Breast epithelium (tissue), 4 donors: ENCODE measurements at regions not wholly inside any gene's neighbourhood (a gene's known extent, or its start where the extent isn't known, plus 50 kb on each side); places are given as distances from the start of the nearest gene placed in this dataset.

Experiments used
- DNase-seq, 2 donors: peaks; one replicate each; pipeline ENCODE4 v3.0.0-alpha.2; 2019; ENCODE audit warnings: low spot score in 2 of 2
- H3K27ac ChIP-seq, 2 donors: fragments of 200-600 bp; sonication (generic) in 1 of 2; one replicate each; pipeline ENCODE4 v1.5.1; 2016 to 2019; ENCODE audit warnings: mild to moderate bottlenecking in 1 of 2
- H3K27me3 ChIP-seq, 2 donors: fragments of 200-600 bp; sonication (generic) in 1 of 2; one replicate each; pipeline versions ENCODE4 v1.5.1 to v1.6.0; 2017 to 2019; ENCODE audit warnings: control low read depth in 1 of 2, mild to moderate bottlenecking in 1 of 2
- H3K36me3 ChIP-seq: fragments of 200-600 bp; one replicate; pipeline ENCODE4 v1.5.1; 2019
- H3K4me1 ChIP-seq, 2 donors: fragments of 200-600 bp; sonication (generic); one replicate each; pipeline ENCODE4 v1.5.1; 2016 to 2019; ENCODE audit warnings: control low read depth in 1 of 2
- H3K4me3 ChIP-seq, 3 donors: fragments of 200-600 bp; sonication (generic); 1 replicate in 2 of 3; 2 replicates in 1 of 3; pipeline ENCODE4 v1.5.1; 2016 to 2019; ENCODE audit warnings: mild to moderate bottlenecking in 3 of 3, moderate library complexity in 2 of 3
- H3K9me3 ChIP-seq, 2 donors: fragments of 200-600 bp; sonication (generic) in 1 of 2; one replicate each; pipeline ENCODE4 v1.5.1; 2016 to 2019; ENCODE audit warnings: control low read depth in 1 of 2
- POLR2A ChIP-seq: fragments of 450-650 bp; IDR thresholded peaks from one replicate; pipeline ENCODE4 v1.6.1; 2016; ENCODE audit warnings: antibody characterized with exemption, mild to moderate bottlenecking, moderate library complexity
- POLR2AphosphoS5 ChIP-seq, 3 donors: sonication (generic); formaldehyde crosslinking; IDR thresholded peaks; one replicate each; pipeline ENCODE4 v1.6.1; 2017; ENCODE audit warnings: antibody characterized with exemption in 3 of 3
- intact Hi-C: fragments of 100-400 bp; cut with DNase I; formaldehyde crosslinking; loops from one replicate; pipeline ENCODE4 v1.15.1; 2023; ENCODE audit warnings: low total_unique reads
- TF ChIP-seq, protein P1 (sequence below), 3 donors: fragments of 450-650 bp; IDR thresholded peaks; one replicate each; pipeline ENCODE4 v1.5.1; 2016 to 2017; ENCODE audit warnings: antibody characterized with exemption in 3 of 3, mild to moderate bottlenecking in 3 of 3, moderate library complexity in 3 of 3

DNA sequence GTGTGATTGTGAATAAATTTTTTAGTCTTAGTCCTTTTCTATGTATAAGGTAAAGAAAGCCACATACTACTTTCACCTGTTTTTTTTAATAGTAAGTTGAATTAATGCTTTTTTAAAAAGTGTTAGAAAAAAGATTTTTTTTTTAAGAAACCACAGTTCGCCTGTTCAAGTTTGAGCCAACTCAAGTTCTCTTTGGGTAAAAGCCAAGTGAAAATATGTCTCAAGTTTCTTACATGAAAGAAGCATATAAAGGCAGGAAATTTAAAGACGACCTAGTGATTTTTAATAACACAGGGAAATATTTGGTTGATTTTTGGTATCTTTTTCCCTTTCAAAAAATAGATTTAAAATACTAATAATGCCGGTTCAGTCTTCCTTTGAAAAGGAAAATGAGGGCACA is 369.9 kb upstream of the NR3C2 start:
- TF ChIP-seq POLR2A, result no peak
- TF ChIP-seq, protein P1, sequence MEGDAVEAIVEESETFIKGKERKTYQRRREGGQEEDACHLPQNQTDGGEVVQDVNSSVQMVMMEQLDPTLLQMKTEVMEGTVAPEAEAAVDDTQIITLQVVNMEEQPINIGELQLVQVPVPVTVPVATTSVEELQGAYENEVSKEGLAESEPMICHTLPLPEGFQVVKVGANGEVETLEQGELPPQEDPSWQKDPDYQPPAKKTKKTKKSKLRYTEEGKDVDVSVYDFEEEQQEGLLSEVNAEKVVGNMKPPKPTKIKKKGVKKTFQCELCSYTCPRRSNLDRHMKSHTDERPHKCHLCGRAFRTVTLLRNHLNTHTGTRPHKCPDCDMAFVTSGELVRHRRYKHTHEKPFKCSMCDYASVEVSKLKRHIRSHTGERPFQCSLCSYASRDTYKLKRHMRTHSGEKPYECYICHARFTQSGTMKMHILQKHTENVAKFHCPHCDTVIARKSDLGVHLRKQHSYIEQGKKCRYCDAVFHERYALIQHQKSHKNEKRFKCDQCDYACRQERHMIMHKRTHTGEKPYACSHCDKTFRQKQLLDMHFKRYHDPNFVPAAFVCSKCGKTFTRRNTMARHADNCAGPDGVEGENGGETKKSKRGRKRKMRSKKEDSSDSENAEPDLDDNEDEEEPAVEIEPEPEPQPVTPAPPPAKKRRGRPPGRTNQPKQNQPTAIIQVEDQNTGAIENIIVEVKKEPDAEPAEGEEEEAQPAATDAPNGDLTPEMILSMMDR (IDR thresholded peaks at IDR 0.05), result no peak
- TF ChIP-seq POLR2AphosphoS5 (IDR thresholded peaks at IDR 0.05), result no peak
- intact Hi-C loops, result no loop called here

DNA sequence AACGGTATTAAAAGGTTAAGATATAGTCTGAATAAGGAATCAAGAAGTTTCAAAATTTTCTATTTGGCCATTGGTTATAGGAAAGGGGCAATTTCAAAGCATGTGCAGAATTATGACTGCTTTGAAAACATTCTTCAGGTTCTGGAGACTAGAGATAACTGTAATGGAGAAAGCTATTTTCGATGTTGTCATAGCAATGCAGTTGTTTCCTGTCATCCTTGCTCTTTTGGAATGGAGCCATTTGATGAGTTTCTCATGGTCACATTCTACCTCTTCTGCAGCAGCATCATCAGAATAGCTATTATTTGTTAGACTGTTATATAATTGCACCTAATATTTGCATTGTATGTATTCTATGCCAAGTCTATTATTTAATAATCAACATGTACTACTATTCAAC is 368.2 kb upstream of the NR3C2 start:
- Histone ChIP-seq H3K4me3 (no peak overlapping the region), H3K9me3 (no peaks in the 10 kb centered on the region), H3K36me3 (no peaks in the 10 kb centered on the region), H3K27me3 (no peaks in the 10 kb centered on the region), H3K27ac (no peak overlapping the region), H3K4me1 (no peaks in the 10 kb centered on the region)
- TF ChIP-seq, protein P1 (IDR thresholded peaks at IDR 0.05), result no peak
- DNase-seq, result no peak
- intact Hi-C loops, result no loop called here

More for the DNA sequence above, 369.9 kb upstream of the NR3C2 start:
- no peak for DNase-seq
- Histone ChIP-seq H3K4me3 (no peak overlapping the region), H3K4me1 (no peaks in the 10 kb centered on the region), H3K36me3 (no peaks in the 10 kb centered on the region), H3K27ac (no peak overlapping the region), H3K9me3 (no peaks in the 10 kb centered on the region), H3K27me3 (no peaks in the 10 kb centered on the region)

DNA sequence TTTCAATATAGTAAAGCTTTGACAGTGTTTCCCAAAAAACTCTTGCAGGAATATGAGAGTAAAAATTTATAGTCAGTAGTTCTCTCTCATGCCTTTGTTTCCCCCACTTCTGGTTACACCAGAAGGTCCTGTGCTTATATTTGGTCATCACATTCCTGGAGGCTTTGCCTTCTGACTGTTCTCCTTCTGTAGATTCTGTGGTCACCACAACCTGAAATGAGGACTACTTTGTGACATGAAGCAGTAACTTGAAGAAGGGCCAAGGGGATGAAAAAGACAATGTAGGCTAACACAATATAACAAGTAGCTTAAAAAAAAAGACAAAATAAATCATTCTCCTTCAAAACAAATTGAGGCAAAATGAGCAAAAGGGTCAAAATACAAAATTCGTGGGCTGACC is 366.2 kb upstream of the NR3C2 start:
- TF ChIP-seq, protein P1 (IDR thresholded peaks at IDR 0.05), result no peak
- no peak for TF ChIP-seq POLR2A
- no peak for TF ChIP-seq POLR2AphosphoS5 (IDR thresholded peaks at IDR 0.05)
- Histone ChIP-seq H3K4me1 (no peaks in the 10 kb centered on the region), H3K4me3 (no peak overlapping the region), H3K27ac (no peak overlapping the region), H3K9me3 (no peaks in the 10 kb centered on the region), H3K27me3 (no peaks in the 10 kb centered on the region), H3K36me3 (no peaks in the 10 kb centered on the region)
- intact Hi-C loops, result no loop called here
- no peak for DNase-seq

DNA sequence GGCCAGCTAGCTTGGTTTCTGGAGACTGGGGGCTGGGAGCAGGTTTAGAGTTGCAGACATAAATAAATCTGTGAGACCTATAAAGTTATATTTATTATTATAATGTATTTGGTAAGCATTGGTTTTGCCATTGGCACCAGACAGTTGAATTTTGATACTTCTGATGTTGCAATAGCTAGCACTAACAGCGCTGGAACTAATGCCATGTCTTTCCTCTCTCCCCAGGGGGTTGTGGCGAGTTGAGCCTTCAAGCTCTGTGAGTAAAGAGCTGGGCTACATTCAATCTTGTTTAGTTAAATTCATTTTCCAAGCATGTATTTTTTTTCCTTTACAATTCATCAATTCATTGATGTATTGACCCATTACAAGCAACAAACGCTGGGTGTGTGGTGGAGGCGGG is 358.7 kb upstream of the NR3C2 start:
- intact Hi-C loops, result no loop called here
- TF ChIP-seq, protein P1 (IDR thresholded peaks at IDR 0.05), result no peak
- TF ChIP-seq POLR2A, result no peak
- no peak for TF ChIP-seq POLR2AphosphoS5 (IDR thresholded peaks at IDR 0.05)
- Histone ChIP-seq H3K27me3 (no peaks in the 10 kb centered on the region), H3K36me3 (no peaks in the 10 kb centered on the region), H3K27ac (peak overlapping the region in 1 of 2 donors; percentile 65), H3K4me3 (no peak overlapping the region), H3K9me3 (no peaks in the 10 kb centered on the region), H3K4me1 (no peaks in the 10 kb centered on the region)
- no peak for DNase-seq

DNA sequence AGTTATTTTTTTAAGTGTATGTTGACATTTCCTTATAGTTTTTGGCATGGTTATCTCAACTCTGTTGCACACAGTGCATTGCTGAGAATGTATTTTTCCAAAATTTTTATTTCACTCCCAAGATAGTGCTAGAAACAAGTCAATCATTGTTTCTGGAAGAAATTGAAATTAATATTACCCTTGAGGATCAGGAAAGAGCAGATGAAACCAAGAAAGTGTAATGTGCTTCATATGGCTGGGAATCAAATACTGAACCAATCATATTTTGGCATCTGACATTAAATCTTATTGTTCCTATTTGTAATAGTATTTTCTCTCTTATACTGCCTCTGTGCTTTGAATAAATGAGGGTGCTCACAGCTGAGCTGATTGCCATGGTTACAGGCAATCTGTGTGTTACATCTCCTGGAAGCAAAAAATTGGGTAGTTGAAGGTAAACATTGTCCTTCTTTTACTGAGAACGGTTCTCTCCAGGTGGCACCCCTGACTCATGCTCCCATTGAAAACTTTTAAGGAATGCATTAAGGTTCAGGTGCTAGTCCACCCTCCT is 358.2 kb upstream of the NR3C2 start:
- Histone ChIP-seq H3K36me3 (no peaks in the 10 kb centered on the region), H3K27me3 (no peaks in the 10 kb centered on the region), H3K9me3 (no peaks in the 10 kb centered on the region), H3K27ac (no peak overlapping the region), H3K4me1 (no peaks in the 10 kb centered on the region), H3K4me3 (no peak overlapping the region)
- no peak for DNase-seq
- TF ChIP-seq, protein P1 (IDR thresholded peaks at IDR 0.05), result no peak
- TF ChIP-seq POLR2A, result no peak
- no peak for TF ChIP-seq POLR2AphosphoS5 (IDR thresholded peaks at IDR 0.05)
- intact Hi-C loops, result no loop called here
